ENCODE measurements at regions not wholly inside any gene's neighbourhood (a gene's known extent, or its start where the extent isn't known, plus 50 kb on each side); places are given as distances from the start of the nearest gene placed in this dataset.

DNA sequence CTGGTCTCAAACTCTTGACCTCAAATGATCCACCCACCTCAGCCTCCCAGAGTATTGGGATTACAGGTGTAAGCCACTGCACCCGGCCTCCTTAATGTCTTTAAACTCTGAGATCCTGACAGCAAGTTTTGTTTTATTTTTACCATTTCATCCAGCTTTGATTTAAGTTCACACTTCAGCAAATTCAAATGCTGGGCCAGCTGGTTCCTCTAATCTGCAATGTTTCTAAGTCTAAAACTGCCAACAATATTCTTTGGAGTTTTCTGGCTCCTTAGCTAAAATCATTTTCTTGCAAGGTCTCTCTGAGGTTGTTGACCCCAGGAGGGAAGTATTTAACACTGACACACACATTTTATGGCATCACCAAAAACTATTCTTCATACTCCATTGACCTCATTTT, 72.0 kb upstream of the COL24A1 start:
- no peak for DNase-seq

DNA sequence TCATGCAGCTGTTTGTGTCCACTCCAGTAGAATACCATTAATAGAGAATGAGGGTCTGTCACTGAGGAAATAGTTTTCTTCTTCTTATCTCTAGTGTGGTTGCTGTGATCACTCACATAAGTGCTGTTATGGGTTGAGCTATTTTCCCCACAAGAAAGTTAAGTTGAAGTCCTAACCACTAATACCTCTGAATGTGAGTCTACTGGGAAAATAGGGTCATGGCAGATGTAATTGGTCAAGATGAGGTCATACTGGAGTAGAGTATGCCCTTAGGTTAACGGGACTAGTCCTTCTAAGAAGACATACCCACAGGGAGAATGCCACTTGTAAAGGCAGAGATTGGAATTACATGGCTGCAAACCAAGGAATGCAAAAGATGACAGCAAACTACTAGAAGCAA, 70.5 kb upstream of the COL24A1 start:
- DNase-seq, result no peak

- no peak for DNase-seq
Measured at GRCh38 chr1:86226204-86226603, 69.6 kb upstream of the COL24A1 start.

- DNase-seq, result no peak
Measured at GRCh38 chr1:86224651-86225310, 68.2 kb upstream of the COL24A1 start.

DNA sequence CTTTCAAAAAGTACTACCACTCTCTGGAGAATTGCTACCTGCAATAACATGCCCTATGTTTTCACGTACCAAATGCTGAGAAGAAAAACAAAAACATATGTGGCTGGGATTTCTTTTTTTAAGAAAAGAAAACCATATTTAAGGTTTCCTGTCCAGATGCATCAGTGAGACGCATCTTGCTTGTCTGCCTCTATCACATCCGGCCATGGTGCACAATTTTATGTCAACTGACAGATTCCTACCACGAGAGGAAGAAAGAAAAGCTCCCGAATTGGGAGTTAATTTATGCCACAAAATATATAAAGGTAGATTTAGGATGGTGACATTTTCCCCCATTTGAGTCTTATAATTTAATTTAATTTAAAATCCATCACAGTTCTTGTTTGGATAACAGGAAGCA, 62.3 kb upstream of the COL24A1 start:
- DNase-seq, result no peak

DNA sequence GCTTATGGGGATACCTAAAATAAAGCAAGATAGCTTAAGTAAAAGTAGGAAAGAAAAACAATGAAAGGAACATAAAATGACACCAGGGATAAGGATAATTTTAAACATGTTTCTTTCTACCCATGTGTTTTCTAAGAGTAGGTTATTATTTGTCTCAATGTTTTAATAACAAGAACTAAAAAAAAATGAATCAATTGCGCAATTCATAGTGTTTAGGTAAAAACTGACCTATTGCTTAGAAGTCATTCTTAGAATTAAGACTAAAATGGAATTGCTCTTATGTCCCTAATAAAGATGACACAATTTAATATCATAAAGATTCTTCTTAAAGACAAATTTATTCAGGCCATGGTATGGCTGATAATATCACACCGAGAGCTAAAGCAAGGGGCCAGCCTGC, 58.0 kb upstream of the COL24A1 start:
- DNase-seq, result no peak

DNA sequence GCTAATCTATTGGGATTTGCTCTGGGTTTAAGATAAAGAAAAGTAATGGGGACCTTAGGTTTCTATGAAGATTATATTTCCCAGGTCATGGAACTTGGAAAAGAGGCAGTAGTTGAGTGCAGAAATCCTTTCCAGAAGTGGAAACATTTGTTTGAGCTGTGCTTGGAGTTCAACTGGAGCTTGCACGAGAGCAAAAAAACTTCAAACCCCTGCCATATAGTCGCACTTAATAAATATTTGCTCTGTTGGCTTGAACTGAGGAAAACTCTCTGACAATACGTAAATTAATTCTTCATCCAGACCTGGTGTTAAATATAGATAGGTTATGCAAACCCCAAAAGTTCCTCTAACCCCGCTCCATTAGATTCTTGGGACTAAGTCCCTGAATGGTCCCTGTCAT, 52.8 kb upstream of the COL24A1 start:
- no peak for DNase-seq

- no peak for DNase-seq
Measured at GRCh38 chr1:86207323-86207722, 50.8 kb upstream of the COL24A1 start.
